Stimulated activated CD4-positive, alpha-beta T cell treated with anti-CD3 and anti-CD28 coated beads, Interleukin-1b, Interleukin-23, amount 100 ng/mL, for 48 hours (primary cell): ENCODE measurements at regions not wholly inside any gene's neighbourhood (a gene's known extent, or its start where the extent isn't known, plus 50 kb on each side); places are given as distances from the start of the nearest gene placed in this dataset.

Experiments
- DNase-seq: peaks from one replicate; pipeline ENCODE4 v3.0.0-alpha.2; 2020

- DNase-seq: peak; percentile 78
These were observed 51.5 kb upstream of the LRRC32 start for GRCh38 chr11:76721755-76722677.

- DNase-seq: no peak
These were observed 52.6 kb upstream of the LRRC32 start for GRCh38 chr11:76723142-76723541.

- DNase-seq: no peak
These were observed 53.0 kb upstream of the LRRC32 start for GRCh38 chr11:76723548-76723947.

GRCh38 chr11:76724171-76724768 lies 53.7 kb upstream of the LRRC32 start:
- no peak for DNase-seq

- no peak for DNase-seq
These were observed 54.9 kb upstream of the TSKU start for GRCh38 chr11:76728227-76728626.

GRCh38 chr11:76728778-76729177 lies 54.4 kb upstream of the TSKU start:
- DNase-seq: no peak

GRCh38 chr11:76729214-76729613 lies 53.9 kb upstream of the TSKU start:
- DNase-seq: no peak

- no peak for DNase-seq
These were observed 52.1 kb upstream of the TSKU start for GRCh38 chr11:76730887-76731565.

GRCh38 chr11:76732643-76733042 lies 50.5 kb upstream of the TSKU start:
- no peak for DNase-seq
